Omental fat pad (tissue), 3 donors: ENCODE measurements at regions not wholly inside any gene's neighbourhood (a gene's known extent, or its start where the extent isn't known, plus 50 kb on each side); places are given as distances from the start of the nearest gene placed in this dataset.

ENCODE experiments used
- ATAC-seq: fragments of 150-250 bp; one replicate; pipeline ENCODE4 v1.9.1; 2016; ENCODE audit warnings: mild to moderate bottlenecking, moderate library complexity; ENCODE audit not compliant: low FRiP score
- DNase-seq: peaks from one replicate; pipeline ENCODE4 v3.0.0-alpha.2; 2019; ENCODE audit warnings: low spot score
- TF ChIP-seq, protein P1 (sequence below), 3 donors: fragments of 450-650 bp; IDR thresholded peaks; one replicate each; pipeline ENCODE4 v1.5.1; 2016 to 2017; ENCODE audit warnings: antibody characterized with exemption in 3 of 3, mild to moderate bottlenecking in 3 of 3, moderate library complexity in 2 of 3

- ATAC-seq, result no peak
- DNase-seq, result no peak
- TF ChIP-seq, protein P1, sequence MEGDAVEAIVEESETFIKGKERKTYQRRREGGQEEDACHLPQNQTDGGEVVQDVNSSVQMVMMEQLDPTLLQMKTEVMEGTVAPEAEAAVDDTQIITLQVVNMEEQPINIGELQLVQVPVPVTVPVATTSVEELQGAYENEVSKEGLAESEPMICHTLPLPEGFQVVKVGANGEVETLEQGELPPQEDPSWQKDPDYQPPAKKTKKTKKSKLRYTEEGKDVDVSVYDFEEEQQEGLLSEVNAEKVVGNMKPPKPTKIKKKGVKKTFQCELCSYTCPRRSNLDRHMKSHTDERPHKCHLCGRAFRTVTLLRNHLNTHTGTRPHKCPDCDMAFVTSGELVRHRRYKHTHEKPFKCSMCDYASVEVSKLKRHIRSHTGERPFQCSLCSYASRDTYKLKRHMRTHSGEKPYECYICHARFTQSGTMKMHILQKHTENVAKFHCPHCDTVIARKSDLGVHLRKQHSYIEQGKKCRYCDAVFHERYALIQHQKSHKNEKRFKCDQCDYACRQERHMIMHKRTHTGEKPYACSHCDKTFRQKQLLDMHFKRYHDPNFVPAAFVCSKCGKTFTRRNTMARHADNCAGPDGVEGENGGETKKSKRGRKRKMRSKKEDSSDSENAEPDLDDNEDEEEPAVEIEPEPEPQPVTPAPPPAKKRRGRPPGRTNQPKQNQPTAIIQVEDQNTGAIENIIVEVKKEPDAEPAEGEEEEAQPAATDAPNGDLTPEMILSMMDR (IDR thresholded peaks at IDR 0.05), result no peak
Observed at GRCh38 chr2:184507254-184507653, 91.1 kb upstream of the ZNF804A start.

DNA sequence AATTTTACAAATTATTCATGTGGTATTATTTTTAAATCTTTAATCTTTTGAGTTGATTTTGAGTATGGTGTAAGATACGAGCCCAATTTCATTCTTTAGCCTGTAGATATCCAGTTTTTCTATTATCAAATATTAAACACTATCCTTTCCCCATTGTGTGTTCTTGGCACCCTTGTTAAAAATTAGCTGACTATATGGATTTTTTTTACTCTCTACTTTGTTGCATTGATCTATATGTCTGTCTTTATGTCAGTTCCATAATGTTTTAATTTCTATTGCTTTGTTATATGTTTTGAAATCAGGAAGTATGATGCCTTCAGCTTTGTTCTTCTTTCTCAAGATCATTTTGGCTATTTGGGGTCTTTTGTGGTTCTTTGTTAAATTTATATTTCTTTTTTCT is 80.9 kb upstream of the ZNF804A start:
- TF ChIP-seq, protein P1 (IDR thresholded peaks at IDR 0.05), result no peak
- DNase-seq (no peak), ATAC-seq (no peak)

- no peak for DNase-seq
- TF ChIP-seq, protein P1 (IDR thresholded peaks at IDR 0.05), result no peak
- no peak for ATAC-seq
Observed at GRCh38 chr2:184520441-184520840, 77.9 kb upstream of the ZNF804A start.

- ATAC-seq (no peak), DNase-seq (no peak)
- TF ChIP-seq, protein P1 (IDR thresholded peaks at IDR 0.05), result no peak
Observed at GRCh38 chr2:184523732-184524131, 74.6 kb upstream of the ZNF804A start.

DNA sequence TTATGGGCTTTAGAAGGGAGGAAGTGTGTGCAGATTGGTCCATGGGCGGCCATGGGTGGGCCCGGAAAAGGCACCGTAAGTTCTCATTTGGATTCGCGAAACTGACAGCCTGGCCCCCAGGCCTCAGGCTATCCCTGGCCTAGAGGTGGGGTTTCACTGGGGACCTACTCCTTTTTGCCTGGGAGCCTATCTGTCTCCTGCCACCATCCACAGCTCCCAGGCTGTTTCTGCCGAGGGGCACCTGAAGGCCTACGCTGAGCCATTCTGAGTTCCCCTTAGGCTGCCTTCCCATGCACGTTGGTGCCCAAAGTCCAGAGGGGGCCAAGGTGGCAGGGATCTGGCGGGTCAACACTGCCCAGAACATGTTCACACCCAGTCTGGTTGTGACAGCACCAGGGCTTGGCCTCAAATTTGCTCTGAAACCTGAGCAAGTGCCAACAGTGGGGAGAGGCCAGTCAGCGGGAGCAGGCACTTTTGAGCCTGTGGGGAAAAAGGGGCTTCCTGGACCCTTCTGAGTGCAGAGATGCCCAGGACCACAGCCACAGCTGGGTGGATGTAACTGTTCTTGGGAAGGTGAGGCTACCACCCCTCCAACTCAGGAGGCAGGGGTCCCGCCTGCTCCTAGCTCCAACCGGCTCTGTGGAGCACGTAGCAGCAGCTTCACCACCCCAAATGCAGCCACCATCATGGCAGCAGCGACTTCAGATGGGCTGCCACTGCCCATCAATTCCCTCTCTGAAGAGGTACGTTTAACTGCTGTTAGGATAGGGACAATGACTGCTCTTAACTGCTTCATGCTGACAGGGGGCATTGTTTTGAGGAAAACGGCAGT is 73.6 kb upstream of the ZNF804A start:
- TF ChIP-seq, protein P1 (IDR thresholded peaks at IDR 0.05), result no peak
- ATAC-seq (no peak), DNase-seq (no peak)

DNA sequence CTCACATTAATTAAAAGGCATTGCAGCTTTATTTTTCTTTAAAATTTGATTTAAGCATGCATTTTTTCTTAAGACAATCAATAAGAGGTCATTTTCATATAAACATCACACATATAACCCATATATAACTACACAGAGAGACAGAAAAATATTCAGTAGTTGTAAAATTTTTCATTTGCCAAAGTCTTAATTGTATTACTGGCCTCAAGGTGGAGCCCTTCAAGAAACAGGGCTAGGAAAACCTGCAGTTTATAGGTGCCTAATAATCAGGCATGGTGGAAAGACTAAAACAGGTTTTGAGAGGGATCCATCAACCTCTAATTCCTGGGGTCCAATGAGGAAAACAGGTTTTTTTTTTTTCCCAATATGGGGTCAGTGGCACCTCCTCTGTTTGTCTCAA is 71.3 kb upstream of the ZNF804A start:
- no peak for DNase-seq
- TF ChIP-seq, protein P1 (IDR thresholded peaks at IDR 0.05), result no peak
- ATAC-seq, result no peak

DNA sequence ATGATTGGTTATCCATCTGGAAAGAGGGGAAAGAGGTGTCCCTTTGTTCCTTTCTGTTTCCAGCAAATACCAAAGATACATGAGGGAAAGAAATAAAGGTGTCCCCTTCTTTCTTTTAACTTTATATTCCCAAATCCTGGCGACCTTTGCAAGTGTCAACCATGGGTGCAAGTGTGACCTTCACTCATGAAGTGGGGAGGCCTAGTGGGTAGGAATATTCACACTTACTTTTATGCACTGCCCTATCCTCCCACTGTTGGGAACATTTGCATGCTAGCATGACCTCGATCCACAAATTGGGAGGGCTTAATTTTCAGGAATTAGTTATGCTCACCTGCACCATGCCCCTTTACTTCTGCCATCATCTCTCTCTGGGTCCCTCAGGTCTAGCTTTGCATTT is 70.2 kb upstream of the ZNF804A start:
- ATAC-seq, result no peak
- TF ChIP-seq, protein P1 (IDR thresholded peaks at IDR 0.05), result no peak
- no peak for DNase-seq
